GM12865 (cell line): ENCODE measurements at regions not wholly inside any gene's neighbourhood (a gene's known extent, or its start where the extent isn't known, plus 50 kb on each side); places are given as distances from the start of the nearest gene placed in this dataset.

ENCODE experiments used
- DNase-seq: peaks from one replicate; pipeline ENCODE4 v3.0.0; 2010; ENCODE audit warnings: low read depth
- H3K4me3 ChIP-seq: 2 replicates; pipeline ENCODE4 v1.5.1; 2011; ENCODE audit warnings: mild to moderate bottlenecking, low read depth, low read length, control low read depth
- TF ChIP-seq, protein P1 (sequence below): IDR thresholded peaks from 2 replicates; pipeline ENCODE4 v1.5.1; 2011; ENCODE audit warnings: low read length, control low read depth, low read depth, inconsistent platforms; ENCODE audit not compliant: insufficient read depth; ENCODE audit errors: missing control alignments

DNA sequence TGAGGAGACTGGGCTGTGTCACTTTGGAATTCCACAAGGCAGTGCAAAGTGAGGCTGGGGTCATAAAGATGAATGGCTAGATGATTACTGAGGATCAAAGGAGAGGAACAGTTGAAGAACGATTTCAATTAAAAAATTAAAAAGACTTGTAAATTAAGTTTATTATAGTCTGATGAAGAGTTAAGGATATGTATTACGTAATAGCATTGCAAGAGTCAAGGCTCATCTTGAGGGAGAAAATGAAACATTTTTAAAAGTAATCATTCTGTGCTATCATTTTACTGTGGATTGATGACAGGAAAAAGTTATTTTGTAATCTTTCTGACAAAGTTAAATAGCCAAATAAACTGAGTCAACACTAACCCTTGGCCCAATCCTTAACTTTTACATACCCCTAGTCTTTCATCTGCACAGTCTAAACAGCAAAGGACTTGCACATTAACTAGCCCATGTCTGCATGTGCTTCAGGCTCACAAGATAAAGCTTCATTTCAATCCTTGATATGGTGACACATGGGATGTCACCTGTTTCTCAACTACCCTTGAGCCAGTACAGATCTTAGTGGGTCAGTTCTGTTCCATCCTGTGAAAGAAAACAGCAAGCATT lies 465.5 kb upstream of the CTSO start:
- H3K4me3 ChIP-seq, result no peak overlapping the region
- TF ChIP-seq, protein P1, sequence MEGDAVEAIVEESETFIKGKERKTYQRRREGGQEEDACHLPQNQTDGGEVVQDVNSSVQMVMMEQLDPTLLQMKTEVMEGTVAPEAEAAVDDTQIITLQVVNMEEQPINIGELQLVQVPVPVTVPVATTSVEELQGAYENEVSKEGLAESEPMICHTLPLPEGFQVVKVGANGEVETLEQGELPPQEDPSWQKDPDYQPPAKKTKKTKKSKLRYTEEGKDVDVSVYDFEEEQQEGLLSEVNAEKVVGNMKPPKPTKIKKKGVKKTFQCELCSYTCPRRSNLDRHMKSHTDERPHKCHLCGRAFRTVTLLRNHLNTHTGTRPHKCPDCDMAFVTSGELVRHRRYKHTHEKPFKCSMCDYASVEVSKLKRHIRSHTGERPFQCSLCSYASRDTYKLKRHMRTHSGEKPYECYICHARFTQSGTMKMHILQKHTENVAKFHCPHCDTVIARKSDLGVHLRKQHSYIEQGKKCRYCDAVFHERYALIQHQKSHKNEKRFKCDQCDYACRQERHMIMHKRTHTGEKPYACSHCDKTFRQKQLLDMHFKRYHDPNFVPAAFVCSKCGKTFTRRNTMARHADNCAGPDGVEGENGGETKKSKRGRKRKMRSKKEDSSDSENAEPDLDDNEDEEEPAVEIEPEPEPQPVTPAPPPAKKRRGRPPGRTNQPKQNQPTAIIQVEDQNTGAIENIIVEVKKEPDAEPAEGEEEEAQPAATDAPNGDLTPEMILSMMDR, result no peak
- DNase-seq, result no peak

GRCh38 chr4:156414406-156414805 lies 460.7 kb upstream of the CTSO start:
- H3K4me3 ChIP-seq, result no peak overlapping the region
- no peak for DNase-seq
- TF ChIP-seq, protein P1, result no peak

DNA sequence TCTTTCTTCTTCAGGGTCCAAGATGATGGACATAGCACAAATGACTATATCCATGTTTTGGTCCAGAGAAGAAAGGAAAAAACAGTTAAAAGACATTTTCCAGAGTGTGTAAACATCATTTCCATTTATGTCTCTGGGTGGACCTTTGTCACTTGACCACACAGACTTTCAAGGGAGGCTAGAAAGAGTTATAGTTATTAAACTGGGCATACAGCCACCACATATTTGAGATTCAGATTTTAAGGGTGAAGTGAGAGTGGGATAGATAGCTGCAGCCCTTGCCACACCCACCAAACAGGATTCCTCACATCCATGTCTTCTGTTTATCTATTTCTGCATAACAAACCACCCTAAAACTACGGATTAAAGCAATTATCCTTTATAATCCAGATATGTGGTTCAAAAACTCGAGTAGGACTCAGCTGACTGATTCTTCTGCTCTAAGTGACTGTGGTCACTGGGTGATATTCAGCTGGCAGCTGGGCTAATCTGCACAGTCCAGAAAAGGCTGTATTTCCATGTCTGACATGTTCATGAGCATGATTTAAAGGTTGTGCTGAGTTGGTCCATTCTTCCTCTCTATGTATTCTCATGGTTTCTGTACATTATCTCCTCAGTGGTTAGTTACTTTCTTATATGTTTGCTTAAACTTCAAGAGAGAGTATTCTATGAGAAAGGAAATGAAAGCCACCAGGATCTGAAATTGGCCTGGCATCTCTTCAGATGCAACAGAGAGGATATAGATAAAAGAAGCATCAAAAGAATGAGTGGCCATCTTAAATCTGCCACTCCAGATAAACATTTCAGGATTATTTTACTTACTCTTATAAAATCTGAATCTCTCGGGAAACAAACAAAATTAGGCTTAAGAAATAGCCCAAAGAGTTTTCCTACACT lies 459.8 kb upstream of the CTSO start:
- no peak for DNase-seq
- TF ChIP-seq, protein P1, result no peak
- no peak overlapping the region for H3K4me3 ChIP-seq

DNA sequence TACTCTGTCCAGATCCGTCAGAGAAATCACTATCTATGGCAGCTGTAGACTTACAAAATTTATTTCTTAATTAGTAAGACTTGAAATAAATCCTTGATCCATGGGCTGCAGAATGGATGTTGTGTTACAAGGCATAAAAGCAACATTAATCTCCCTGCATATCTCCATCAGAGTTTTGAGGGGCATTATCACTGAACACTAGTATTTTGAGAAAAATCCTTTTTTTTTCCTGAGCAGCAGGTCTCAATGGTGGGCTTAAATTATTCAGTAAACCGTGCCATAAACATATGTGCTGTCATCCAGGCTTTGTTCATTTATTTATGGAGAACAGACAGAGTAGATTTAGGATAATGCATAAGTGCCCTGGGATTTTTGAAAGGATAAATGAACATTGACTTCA lies 457.9 kb upstream of the CTSO start:
- TF ChIP-seq, protein P1, result no peak
- no peak for DNase-seq
- no peak overlapping the region for H3K4me3 ChIP-seq

DNA sequence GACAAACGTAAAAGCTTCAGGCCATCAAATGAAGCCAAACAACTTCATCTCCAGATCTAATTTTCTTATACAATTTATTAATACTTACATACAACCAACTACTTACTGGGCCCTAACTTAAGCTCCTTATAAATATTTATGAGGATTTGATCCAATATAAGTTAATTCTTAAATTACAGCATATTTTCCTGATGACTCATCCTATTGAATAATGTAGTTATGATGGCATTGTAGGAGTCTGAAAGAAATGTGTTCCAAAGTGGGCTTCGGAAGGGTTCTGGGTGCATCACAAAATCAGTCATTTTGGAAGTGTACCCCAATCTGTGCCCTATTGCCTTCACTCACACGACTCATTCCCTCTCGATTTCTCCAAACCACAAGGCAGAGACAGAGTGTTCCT lies 455.1 kb upstream of the CTSO start:
- no peak for DNase-seq
- TF ChIP-seq, protein P1, result no peak
- no peak overlapping the region for H3K4me3 ChIP-seq

GRCh38 chr4:156401371-156401770 lies 447.7 kb upstream of the CTSO start:
- H3K4me3 ChIP-seq, result no peak overlapping the region
- DNase-seq, result no peak
- TF ChIP-seq, protein P1, result no peak
